GM21526 (cell line): ENCODE measurements at regions not wholly inside any gene's neighbourhood (a gene's known extent, or its start where the extent isn't known, plus 50 kb on each side); places are given as distances from the start of the nearest gene placed in this dataset.
"Not testable (repeated sequence)": the region's sequence is repeated elsewhere in the genome, so short reads cannot be mapped to it uniquely, and the experiment has no call there.

Source experiments
- ATAC-seq: cut with Tn5 transposase; IDR thresholded peaks from one replicate; pipeline ENCODE4 v1.9.1; 2021; ENCODE audit warnings: moderate library complexity; ENCODE audit not compliant: unreplicated experiment, low FRiP score

GRCh38 chr18:5830902-5831301 lies 64.4 kb downstream of the TMEM200C start:
- not testable (repeated sequence) for ATAC-seq

- ATAC-seq: no peak
These were observed 66.4 kb downstream of the TMEM200C start for GRCh38 chr18:5828913-5829312.

DNA sequence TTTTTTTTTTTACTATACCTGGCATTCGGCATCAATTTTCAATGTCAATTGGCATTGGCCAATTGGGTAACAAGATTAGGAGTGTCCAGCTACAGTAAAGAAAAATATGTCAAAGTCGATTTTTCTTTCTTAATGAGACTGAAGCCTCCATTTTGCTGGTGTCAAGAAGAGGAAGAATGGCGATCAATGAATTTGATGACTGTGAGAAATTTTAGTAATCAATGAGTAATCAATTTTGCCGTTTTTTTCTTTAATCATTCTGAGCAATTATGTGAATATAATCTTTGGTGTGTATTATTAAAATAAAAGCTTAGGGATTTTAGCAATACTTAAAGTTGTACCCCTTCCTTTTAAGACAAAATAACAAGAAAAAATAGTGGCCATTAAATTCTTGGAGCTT lies 69.7 kb downstream of the TMEM200C start:
- no peak for ATAC-seq

DNA sequence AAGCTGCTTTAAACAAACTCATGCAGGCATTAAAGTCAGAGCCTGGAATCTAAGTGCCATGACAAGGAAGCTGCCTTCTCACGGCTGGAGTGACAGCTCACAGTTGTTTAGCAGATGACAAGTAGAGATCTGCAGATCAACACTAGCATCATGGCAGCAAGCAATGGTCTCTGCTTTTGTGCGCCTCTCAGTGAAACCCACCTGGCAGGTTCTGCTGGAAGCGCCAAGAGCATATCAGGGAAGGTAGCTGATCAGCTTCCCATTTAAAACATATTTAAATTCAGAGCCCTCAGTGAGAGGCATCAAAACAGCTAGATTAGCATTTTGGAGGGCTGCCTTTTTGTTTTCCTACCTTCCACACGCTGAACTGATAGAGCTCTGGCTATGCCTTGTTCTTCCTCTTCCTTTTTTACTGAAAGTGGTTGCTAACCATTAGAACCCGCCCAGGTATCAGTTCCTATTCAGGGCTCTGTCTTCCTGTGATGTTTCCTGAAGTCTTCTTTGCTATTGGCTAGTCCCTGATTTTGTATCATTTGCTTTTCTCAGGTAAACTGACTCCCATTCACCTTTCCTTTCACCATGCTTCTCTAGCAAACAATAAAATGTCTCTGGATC lies 70.8 kb downstream of the TMEM200C start:
- no peak for ATAC-seq

GRCh38 chr18:5817816-5818215 lies 77.5 kb downstream of the TMEM200C start:
- no peak for ATAC-seq

GRCh38 chr18:5806860-5807259 lies 88.5 kb downstream of the TMEM200C start:
- ATAC-seq: no peak

DNA sequence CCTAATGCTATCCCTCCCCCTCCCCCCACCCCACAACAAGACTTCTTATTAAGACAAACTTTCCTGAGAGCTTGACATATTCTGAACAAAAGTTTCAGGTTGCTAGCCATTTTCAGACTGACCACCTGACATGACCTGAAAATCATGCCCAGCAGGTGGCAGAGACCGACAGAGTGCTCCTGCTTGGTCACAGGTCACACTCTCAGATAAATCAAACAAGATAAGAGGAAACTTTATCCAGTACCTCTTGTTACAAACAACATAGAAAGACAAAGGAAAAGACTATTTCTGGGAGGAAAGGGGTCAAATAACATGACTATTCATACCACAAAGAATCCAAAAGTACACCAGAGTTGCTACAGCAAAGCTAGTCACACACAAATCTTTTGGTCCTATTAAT lies 107.4 kb downstream of the TMEM200C start:
- ATAC-seq: no peak

DNA sequence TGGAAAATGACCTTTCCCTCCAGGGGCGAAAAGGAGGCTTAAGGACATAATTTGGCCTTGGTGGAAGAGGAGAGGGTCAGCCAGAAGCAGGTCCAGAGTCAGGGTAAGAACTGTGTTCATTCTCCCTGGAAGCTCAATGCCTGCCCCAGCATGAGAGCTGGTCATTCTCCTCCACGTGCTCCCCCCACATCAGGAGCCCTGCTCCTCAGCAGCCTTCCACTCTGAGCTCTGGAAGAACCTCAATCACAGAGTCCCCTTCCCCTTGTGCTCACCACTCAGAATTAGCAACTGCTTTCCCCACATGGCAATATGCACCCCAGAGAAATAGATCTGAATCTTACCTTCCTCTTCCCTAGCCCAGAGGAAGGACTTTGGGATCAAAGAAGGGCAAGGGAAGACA lies 115.4 kb downstream of the TMEM200C start:
- ATAC-seq: no peak

GRCh38 chr18:5772306-5773105 lies 122.8 kb downstream of the TMEM200C start:
- no peak for ATAC-seq

DNA sequence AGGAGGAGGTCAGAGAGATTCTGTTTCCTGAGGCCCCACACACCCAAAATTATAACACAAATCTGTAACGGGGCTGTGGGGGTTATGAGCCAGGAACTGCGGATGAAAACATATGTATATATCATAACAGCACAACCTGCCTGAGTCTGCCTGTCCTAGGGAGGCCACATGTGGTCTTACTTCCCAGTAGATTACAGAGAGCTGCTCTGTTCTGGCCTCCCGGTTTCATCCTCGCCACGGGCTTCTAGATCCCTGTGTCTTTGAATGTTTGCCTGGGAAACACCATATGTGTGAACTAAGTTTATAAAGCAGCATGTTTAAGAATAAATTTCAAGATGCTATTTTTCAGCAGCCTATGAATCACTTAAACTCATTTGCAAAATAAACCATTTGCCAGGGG lies 124.0 kb downstream of the TMEM200C start:
- no peak for ATAC-seq

GRCh38 chr18:5770176-5770575 lies 125.1 kb downstream of the TMEM200C start:
- no peak for ATAC-seq

- no peak for ATAC-seq
These were observed 126.9 kb downstream of the TMEM200C start for GRCh38 chr18:5768454-5768853.

DNA sequence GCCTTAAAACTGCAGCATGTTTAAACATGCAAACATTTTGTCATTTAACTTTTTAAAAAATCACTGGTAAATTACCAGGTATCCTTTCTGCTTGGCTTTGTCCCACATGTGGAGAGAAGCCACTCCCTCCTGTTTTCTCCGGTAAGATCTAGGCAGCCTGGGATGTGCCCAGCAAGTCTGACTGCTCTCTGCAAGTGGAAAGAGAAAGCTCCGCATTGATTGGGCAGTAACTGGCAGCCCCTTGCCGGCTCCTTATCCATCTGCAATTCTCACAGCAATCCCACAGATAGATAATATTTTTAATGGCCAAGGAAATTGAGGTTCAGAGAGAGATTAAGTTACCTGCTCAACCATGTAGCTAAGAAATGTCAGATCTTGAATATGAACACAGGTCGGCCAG lies 136.1 kb downstream of the TMEM200C start:
- ATAC-seq: no peak

GRCh38 chr18:5756823-5757222 lies 138.5 kb downstream of the TMEM200C start:
- no peak for ATAC-seq

GRCh38 chr18:5747678-5748077 lies 147.6 kb downstream of the TMEM200C start:
- no peak for ATAC-seq

DNA sequence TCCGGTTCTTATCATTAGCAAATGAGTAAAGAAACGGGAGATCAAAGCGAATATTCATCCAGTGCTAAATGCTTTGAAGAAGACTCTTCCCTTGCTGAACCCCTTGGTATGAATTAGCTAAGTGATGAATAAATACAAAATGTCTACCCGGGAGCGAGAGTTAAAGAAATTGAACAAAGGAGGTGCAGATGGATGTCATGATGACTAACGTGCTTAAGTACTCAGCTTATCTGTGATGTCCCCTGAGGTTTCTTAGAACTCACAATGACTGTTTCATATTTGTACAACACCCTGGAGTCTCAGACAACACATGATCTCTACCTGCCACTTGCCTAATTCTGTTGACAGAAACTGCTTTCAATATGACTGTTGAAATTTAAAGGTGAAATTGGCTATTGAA lies 148.5 kb downstream of the TMEM200C start:
- no peak for ATAC-seq

- no peak for ATAC-seq
These were observed 150.7 kb downstream of the TMEM200C start for GRCh38 chr18:5744659-5745058.

DNA sequence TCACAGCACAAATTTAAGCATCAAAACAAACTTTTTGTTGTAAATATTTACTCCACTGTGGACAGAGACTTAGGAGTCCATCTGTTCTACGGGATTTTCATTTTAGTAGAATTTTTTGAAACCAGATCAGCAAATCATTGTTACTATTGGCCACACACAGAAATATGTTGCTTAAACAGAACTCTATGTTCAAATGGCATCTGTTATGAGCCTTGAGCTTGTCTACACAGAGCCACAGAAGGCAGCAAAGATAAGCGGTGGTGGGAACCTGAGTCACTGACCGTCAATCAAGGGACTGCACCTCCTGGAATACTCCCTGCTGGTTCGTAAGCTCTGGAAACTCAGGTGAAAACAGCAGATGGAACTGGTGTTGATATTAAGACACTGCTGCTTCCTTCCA lies 156.8 kb downstream of the TMEM200C start:
- no peak for ATAC-seq

GRCh38 chr18:5732318-5732717 lies 163.0 kb downstream of the TMEM200C start:
- ATAC-seq: no peak

DNA sequence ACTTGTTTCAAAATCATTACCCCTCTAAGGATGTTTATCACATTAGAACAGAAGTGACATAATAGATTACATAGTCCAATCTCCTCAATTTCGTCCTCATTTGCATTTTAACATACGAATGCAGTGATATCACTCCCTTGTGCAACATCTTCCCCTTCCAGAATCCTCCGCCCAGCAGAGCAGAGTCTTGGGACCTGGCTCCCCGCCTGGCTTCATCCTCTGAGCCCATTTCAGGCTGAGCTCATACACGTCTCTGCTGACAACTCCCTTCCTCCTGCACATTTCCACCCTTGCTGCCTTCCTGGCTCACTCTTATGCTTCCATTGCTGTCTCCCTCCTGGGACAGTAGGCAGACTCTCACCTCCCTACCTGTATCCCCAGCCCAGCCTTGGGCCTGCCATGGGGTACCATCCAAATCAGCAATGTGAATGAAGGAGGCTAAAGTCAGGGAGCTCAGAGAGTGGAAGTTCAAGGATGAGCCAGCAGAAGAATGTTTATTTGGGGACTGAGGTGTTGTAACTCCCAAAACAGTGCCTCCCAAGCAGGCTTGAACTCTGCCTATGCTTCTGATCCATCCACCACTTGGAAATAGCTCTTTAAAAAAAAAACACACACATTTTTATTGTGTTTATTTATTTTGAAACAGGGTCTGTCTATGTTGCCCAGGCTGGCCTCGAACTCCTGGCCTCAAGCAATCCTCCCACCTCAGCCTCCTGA lies 165.2 kb downstream of the TMEM200C start:
- no peak for ATAC-seq

GRCh38 chr18:5728531-5728930 lies 166.8 kb downstream of the TMEM200C start:
- ATAC-seq: no peak

- no peak for ATAC-seq
These were observed 169.3 kb downstream of the TMEM200C start for GRCh38 chr18:5726011-5726410.
